ENCODE measurements at regions not wholly inside any gene's neighbourhood (a gene's known extent, or its start where the extent isn't known, plus 50 kb on each side); places are given as distances from the start of the nearest gene placed in this dataset.

- TF ChIP-seq TCF7L2 (IDR thresholded peaks at IDR 0.05; ENCODE audit: borderline replicate concordance, low read depth, low read length) (no peak), IKZF3 (tag by site-specific recombination; IDR thresholded peaks at IDR 0.05) (no peak), ZBTB21 (tag by site-specific recombination; IDR thresholded peaks at IDR 0.05) (no peak), ZNF221 (tag by site-specific recombination; IDR thresholded peaks at IDR 0.05; ENCODE audit: borderline replicate concordance) (no peak), SP2 (tag by site-specific recombination; IDR thresholded peaks at IDR 0.05) (no peak), KLF16 (tag by site-specific recombination; IDR thresholded peaks at IDR 0.05) (no peak), YY1 (tag by site-specific recombination; IDR thresholded peaks at IDR 0.05) (no peak), ZBTB49 (tag by site-specific recombination; IDR thresholded peaks at IDR 0.05; ENCODE audit: low read depth) (no peak), ZNF157 (tag by site-specific recombination; IDR thresholded peaks at IDR 0.05) (no peak), ZNF398 (tag by site-specific recombination; IDR thresholded peaks at IDR 0.05) (no peak), BCL11A (tag by site-specific recombination; IDR thresholded peaks at IDR 0.05; ENCODE audit: low read depth) (no peak), KLF7 (tag by site-specific recombination; IDR thresholded peaks at IDR 0.05; ENCODE audit: borderline replicate concordance) (no peak)
- TF ChIP-seq, protein P1, sequence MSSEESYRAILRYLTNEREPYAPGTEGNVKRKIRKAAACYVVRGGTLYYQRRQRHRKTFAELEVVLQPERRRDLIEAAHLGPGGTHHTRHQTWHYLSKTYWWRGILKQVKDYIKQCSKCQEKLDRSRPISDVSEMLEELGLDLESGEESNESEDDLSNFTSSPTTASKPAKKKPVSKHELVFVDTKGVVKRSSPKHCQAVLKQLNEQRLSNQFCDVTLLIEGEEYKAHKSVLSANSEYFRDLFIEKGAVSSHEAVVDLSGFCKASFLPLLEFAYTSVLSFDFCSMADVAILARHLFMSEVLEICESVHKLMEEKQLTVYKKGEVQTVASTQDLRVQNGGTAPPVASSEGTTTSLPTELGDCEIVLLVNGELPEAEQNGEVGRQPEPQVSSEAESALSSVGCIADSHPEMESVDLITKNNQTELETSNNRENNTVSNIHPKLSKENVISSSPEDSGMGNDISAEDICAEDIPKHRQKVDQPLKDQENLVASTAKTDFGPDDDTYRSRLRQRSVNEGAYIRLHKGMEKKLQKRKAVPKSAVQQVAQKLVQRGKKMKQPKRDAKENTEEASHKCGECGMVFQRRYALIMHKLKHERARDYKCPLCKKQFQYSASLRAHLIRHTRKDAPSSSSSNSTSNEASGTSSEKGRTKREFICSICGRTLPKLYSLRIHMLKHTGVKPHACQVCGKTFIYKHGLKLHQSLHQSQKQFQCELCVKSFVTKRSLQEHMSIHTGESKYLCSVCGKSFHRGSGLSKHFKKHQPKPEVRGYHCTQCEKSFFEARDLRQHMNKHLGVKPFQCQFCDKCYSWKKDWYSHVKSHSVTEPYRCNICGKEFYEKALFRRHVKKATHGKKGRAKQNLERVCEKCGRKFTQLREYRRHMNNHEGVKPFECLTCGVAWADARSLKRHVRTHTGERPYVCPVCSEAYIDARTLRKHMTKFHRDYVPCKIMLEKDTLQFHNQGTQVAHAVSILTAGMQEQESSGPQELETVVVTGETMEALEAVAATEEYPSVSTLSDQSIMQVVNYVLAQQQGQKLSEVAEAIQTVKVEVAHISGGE (tag by site-specific recombination; conservative IDR thresholded peaks at IDR 0.05; ENCODE audit: low read depth), result no peak
- TF ChIP-seq, protein P2, sequence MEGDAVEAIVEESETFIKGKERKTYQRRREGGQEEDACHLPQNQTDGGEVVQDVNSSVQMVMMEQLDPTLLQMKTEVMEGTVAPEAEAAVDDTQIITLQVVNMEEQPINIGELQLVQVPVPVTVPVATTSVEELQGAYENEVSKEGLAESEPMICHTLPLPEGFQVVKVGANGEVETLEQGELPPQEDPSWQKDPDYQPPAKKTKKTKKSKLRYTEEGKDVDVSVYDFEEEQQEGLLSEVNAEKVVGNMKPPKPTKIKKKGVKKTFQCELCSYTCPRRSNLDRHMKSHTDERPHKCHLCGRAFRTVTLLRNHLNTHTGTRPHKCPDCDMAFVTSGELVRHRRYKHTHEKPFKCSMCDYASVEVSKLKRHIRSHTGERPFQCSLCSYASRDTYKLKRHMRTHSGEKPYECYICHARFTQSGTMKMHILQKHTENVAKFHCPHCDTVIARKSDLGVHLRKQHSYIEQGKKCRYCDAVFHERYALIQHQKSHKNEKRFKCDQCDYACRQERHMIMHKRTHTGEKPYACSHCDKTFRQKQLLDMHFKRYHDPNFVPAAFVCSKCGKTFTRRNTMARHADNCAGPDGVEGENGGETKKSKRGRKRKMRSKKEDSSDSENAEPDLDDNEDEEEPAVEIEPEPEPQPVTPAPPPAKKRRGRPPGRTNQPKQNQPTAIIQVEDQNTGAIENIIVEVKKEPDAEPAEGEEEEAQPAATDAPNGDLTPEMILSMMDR (tag by site-specific recombination; IDR thresholded peaks at IDR 0.05), result no peak
Observed at GRCh38 chr2:65813631-65814173, 381.3 kb upstream of the SPRED2 start.
